GM12891 (cell line): ENCODE measurements at regions not wholly inside any gene's neighbourhood (a gene's known extent, or its start where the extent isn't known, plus 50 kb on each side); places are given as distances from the start of the nearest gene placed in this dataset.

Experiments
- POLR2A ChIP-seq: IDR thresholded peaks from 2 replicates; pipeline ENCODE4 v1.6.1; 2011; ENCODE audit warnings: low read depth, low read length, control low read depth
- POLR2AphosphoS5 ChIP-seq: IDR thresholded peaks from 2 replicates; pipeline ENCODE4 v1.6.1; 2011; ENCODE audit warnings: low read depth, low read length, control low read depth
- POU2F2 ChIP-seq: IDR thresholded peaks from 2 replicates; pipeline ENCODE4 v1.6.1; 2011; ENCODE audit warnings: low read depth, mild to moderate bottlenecking, control low read depth, low read length, moderate library complexity

DNA sequence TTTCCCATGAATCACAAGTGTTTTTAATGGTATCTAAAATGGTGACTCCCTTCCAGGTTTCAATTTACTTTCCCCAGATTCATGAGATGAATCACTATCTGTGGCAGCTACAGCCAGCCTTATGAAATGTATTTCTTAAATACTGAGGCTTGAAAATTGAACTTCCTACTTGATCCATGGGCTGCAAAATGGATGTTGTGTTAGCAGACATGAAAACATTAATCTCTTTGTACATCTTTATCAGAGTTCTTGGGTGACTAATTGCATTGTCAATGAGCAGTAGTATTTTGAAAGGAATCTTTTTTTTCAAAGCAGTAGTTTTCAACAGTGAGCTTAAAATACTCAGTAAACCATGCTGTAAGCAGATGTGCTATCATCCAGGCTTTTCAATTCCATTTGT is 250.8 kb downstream of the SLC6A15 start:
- TF ChIP-seq POLR2A (no peak), POU2F2 (no peak), POLR2AphosphoS5 (no peak)
